ENCODE measurements at regions not wholly inside any gene's neighbourhood (a gene's known extent, or its start where the extent isn't known, plus 50 kb on each side); places are given as distances from the start of the nearest gene placed in this dataset.

DNA sequence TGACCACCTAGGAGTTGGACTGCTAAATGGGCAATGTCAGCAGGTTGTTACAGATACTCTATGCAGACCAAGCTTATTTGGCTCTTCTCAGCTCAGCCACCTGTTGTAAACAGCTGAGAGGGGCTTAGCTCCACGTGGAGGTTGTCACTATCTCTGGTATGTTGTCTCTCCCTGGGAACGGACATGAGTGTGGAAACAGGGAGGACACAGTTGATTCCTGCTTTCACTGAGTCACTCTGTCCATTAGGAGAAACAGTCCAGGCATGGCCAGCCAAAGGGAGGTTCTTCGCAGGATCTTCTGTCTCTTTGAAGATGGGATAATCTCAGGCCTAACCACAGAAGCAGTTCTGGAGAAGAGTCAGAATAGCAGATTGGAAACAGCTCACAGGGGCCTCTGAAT is 121.2 kb downstream of the PALM2AKAP2 start:
- TF ChIP-seq SUZ12 (IDR thresholded peaks at IDR 0.05; ENCODE audit: extremely low read depth, insufficient read depth, insufficient read length): no peak
- TF ChIP-seq YY1 (IDR thresholded peaks at IDR 0.05; ENCODE audit: insufficient read depth, insufficient read length): no peak
- TF ChIP-seq ZNF274 (IDR thresholded peaks at IDR 0.05; ENCODE audit: low read depth, low read length): no peak

All from NT2/D1 (cell line).